NCI-H1436 (cell line): ENCODE measurements at regions not wholly inside any gene's neighbourhood (a gene's known extent, or its start where the extent isn't known, plus 50 kb on each side); places are given as distances from the start of the nearest gene placed in this dataset.

Experiments
- DNase-seq: peaks from one replicate; lab custom pipeline; 2025; lab: John Stamatoyannopoulos, UW

DNA sequence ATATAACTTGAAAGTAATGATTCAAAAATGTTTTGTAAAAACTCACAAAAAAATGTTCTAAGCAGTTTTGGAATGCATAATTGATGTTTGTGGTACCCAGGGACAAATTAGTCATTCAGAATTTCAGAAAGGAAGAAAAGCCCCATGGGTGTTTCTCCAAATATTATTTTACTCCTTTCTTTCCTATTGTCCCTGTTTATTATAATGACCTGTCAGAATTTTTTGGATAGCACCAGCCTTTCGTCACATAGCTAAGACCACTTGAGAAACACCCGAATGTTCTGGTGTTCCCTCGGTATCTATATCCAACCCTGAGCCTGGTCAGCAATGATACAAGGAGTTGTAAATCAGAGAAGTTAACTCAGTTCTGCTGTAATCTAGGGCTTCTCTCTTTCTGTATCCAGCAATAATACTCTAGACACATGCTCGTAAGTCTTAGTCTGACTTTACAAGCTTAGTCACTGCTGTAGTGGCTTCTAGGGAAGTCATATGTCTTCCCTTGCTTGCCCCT, 64.8 kb upstream of the MEOX2 start:
- no peak for DNase-seq

DNA sequence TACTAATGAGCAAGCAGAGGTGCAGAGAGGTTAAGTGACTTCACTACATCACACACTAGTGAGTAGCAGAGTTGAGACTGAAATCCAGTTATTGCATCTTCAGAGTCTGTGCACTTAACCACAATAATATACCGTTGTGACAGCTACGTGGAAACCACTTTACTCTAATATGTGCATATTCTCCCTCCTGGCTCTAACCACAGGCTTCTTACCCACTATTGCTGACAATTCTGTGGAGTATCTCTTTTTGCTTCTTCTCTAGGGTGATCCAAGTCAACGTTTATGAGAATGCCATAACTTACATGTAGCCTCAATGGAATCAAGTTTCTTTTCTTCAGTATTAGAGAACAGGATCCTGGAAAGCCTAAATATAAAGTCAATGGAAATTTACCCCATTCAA, 64.2 kb upstream of the MEOX2 start:
- no peak for DNase-seq

DNA sequence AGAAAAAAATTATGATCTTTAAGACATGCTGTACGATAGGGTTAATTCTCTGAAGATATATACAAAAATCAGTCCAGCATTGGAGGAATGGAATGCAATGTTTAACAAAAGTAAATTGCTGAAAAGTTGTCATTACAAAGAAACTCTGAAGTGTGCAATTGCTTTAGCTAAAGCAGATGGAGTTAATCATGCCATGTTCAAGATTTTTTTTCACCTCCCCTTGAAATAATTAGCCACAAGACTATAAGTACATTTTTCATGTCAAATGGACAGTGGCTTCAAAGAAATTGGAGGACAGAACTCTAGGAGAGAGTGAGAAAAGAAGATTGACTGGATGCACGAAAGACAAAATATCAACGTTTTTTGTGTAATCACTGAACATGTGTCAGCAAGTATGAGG, 63.1 kb upstream of the MEOX2 start:
- DNase-seq: no peak

DNA sequence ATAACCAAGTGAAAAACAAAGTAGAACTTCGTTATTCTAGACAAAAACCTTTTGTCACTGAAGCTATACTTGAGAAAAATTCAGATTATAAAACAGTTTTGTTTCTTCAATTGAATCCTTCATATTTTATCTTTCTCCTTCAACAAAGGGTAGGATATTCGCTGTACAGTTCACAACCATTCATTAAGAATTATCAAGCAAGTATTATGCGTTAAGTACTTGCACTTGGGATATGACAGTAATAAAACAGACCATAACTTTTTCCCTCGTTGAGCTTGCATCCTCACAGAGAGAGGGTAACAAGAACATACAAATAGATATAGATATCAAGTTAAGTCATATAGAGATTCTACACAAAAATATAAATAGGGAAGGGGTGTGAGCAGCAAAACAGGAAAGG, 61.2 kb upstream of the MEOX2 start:
- DNase-seq: no peak

DNA sequence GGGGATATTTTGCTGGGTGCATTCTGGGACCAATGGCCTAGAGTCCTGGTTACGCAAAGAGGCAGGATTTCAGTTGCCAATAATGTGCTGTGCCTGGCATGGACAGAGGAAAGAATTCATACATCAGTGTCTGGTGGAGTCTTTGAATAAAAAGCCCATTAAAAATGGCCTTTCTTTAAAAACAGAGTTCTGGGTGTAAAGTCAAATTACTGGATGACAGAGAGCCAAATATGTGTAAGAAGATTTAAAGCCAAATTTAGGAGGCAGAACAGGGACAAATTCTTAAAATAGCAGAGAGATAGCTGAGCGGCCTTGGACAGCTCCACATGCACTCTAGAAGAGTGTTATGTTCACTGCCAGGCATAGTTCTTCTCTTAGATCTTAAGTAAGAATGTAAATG, 60.8 kb upstream of the MEOX2 start:
- no peak for DNase-seq

DNA sequence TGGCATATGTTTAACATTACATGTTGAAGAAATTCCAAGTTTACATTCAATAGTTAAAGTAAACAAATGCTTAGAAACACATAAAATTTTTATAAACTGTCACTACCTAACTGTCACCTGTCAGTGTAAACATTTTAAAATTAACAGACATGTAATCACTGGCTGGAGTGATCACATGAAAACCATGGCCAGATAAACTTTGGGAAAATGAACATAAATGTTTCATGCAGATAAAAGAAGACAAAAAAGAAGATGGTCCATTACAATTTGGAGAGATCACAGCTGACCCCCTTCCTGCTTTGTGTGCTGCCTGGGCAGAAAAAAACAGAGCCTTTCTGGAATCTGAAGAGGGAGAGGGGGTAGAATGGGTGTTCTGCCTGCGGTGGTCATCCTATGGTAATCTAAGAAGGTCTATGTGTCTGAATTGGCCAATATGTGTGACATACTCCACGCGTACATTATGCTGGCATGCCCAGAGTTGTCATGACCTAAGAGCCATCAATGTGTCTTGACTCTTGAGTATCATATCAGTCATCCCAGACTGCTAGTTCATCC, 57.5 kb upstream of the MEOX2 start:
- no peak for DNase-seq

DNA sequence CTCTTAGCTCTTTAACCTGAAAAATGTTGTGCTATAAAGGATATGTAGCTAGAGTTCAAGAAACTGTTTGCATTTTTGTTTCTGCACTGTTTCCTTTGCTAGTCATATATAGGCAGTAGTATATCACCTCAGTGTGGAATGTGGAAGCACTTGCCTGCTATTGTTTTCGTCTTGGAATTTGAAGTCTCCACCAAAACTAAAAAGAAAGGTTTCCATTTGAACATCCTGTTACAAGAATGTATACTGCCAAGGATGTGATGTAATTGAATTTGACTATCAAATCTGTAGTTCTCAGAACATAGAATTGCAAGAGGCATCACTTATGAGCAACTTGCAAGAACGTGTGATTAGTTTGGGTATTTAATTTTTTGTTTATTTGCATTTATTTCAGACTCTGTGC, 51.1 kb upstream of the MEOX2 start:
- no peak for DNase-seq
